HG03439 (cell line): ENCODE measurements at regions not wholly inside any gene's neighbourhood (a gene's known extent, or its start where the extent isn't known, plus 50 kb on each side); places are given as distances from the start of the nearest gene placed in this dataset.

ENCODE experiments used
- ATAC-seq: cut with Tn5 transposase; IDR thresholded peaks from one replicate; pipeline ENCODE4 v1.9.1; 2021; ENCODE audit warnings: mild to moderate bottlenecking, moderate library complexity; ENCODE audit not compliant: unreplicated experiment

GRCh38 chr12:90020014-90020413 lies 311.4 kb upstream of the ATP2B1 start:
- ATAC-seq: no peak

GRCh38 chr12:90017316-90017715 lies 308.7 kb upstream of the ATP2B1 start:
- no peak for ATAC-seq

GRCh38 chr12:90015228-90015627 lies 306.6 kb upstream of the ATP2B1 start:
- ATAC-seq: no peak

- ATAC-seq: no peak
These were observed 304.8 kb upstream of the ATP2B1 start for GRCh38 chr12:90013409-90013808.

GRCh38 chr12:90010089-90010488 lies 301.5 kb upstream of the ATP2B1 start:
- no peak for ATAC-seq

- no peak for ATAC-seq
These were observed 299.6 kb upstream of the ATP2B1 start for GRCh38 chr12:90008277-90008676.

GRCh38 chr12:90004319-90005074 lies 295.9 kb upstream of the ATP2B1 start:
- ATAC-seq: no peak

- no peak for ATAC-seq
These were observed 295.1 kb upstream of the ATP2B1 start for GRCh38 chr12:90003688-90004087.

GRCh38 chr12:90000721-90001120 lies 292.1 kb upstream of the ATP2B1 start:
- no peak for ATAC-seq

- no peak for ATAC-seq
These were observed 291.3 kb upstream of the ATP2B1 start for GRCh38 chr12:89999699-90000505.

GRCh38 chr12:89995870-89996269 lies 287.2 kb upstream of the ATP2B1 start:
- ATAC-seq: no peak

- no peak for ATAC-seq
These were observed 286.3 kb upstream of the ATP2B1 start for GRCh38 chr12:89994911-89995310.

- no peak for ATAC-seq
These were observed 285.0 kb upstream of the ATP2B1 start for GRCh38 chr12:89993632-89994031.

GRCh38 chr12:89992668-89993451 lies 284.2 kb upstream of the ATP2B1 start:
- no peak for ATAC-seq

GRCh38 chr12:89991807-89992590 lies 283.4 kb upstream of the ATP2B1 start:
- ATAC-seq: no peak

GRCh38 chr12:89988188-89988915 lies 279.7 kb upstream of the ATP2B1 start:
- no peak for ATAC-seq

- no peak for ATAC-seq
These were observed 277.3 kb upstream of the ATP2B1 start for GRCh38 chr12:89985935-89986334.

- no peak for ATAC-seq
These were observed 276.2 kb upstream of the ATP2B1 start for GRCh38 chr12:89984846-89985245.

- ATAC-seq: no peak
These were observed 275.0 kb upstream of the ATP2B1 start for GRCh38 chr12:89983622-89984021.

- ATAC-seq: no peak
These were observed 271.6 kb upstream of the ATP2B1 start for GRCh38 chr12:89980236-89980635.
